ENCODE measurements at regions not wholly inside any gene's neighbourhood (a gene's known extent, or its start where the extent isn't known, plus 50 kb on each side); places are given as distances from the start of the nearest gene placed in this dataset.

DNA sequence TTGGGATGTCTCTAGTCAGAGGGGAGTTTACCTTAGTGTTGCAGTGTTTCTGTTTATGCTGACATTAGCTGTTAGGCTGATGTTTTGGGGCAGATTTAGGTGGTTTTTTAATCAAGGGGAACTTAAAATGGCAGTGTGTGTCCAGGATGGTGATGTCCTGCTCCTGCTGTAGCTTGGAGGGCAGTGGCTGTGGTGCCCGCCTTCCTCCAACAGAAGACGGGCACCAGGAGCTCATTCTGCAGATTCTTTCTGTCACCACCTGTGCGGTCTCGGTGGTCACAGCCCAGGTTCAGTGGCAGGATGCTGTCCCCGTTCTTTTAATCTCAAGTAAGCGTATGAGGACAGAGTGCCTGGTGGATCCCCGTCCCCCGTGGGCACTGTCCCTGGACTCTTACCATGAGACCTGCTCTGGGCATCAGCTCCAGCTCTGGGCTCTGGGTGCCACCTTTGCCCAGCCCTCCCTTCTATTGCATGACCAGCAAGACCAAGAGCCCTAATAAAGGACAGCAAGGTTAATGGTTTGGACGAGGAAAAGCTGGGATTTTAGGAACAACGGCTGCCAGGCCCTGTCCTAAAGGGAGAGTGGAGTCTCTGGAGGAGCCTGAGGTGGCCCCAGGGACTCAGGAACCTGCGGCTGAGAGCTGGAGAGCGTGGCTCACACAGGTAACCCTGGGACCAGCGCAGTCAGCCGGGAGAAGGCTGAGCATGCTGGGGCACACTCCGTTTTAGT lies 217.3 kb downstream of the ERMARD start:
- no peak for TF ChIP-seq ZNF423 (CRISPR knock-in tag; IDR thresholded peaks at IDR 0.05)
- TF ChIP-seq, protein P1, sequence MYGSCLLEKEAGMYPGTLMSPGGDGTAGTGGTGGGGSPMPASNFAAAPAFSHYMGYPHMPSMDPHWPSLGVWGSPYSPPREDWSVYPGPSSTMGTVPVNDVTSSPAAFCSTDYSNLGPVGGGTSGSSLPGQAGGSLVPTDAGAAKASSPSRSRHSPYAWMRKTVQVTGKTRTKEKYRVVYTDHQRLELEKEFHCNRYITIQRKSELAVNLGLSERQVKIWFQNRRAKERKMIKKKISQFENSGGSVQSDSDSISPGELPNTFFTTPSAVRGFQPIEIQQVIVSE (CRISPR knock-in tag; IDR thresholded peaks at IDR 0.05; ENCODE audit: borderline replicate concordance) = no peak
- TF ChIP-seq ZNF671 (CRISPR knock-in tag; IDR thresholded peaks at IDR 0.05) = no peak
- no peak for TF ChIP-seq ZNF232 (CRISPR knock-in tag; IDR thresholded peaks at IDR 0.05)
- TF ChIP-seq RELA (CRISPR knock-in tag; IDR thresholded peaks at IDR 0.05; ENCODE audit: borderline replicate concordance) = no peak
- POLR2A ChIA-PET = no interaction called here
- CTCF ChIA-PET = no interaction called here

DNA sequence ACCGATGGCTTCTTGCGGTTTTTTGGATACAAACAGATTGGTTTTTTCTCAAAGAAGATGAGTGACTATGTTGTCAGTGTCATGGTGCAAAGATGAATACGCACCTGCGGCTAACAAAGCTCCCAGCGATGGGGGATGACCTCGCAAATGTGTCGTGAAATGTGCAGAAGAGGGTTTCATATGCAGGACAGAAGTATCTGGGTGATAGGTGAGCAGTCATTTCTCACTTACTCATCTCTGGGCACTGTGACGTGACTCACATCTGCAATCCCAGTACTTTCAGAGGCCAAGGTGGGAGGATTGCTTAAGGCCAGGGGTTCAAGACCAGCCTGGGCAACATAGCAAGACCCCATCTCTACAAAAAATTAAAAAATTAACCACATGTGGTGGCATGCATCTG lies 216.3 kb downstream of the ERMARD start:
- Mint-ChIP-seq H3K27ac (no peak overlapping the region), H3K4me1 (0 out of 2 replicates have a peak, but pooled peaks cover 3% of the 10 kb centered on the region), H3K4me3 (no peak overlapping the region), H3K27me3 (ENCODE audit: low read depth) (peaks cover 3% of the 10 kb centered on the region; the same call in 1 of the 2 replicates), H3K9me3 (peaks cover 12% of the 10 kb centered on the region), H3K36me3 (peaks cover 12% of the 10 kb centered on the region)
- CTCF ChIA-PET = no interaction called here
- POLR2A ChIA-PET = no interaction called here
- ATAC-seq (no peak), DNase-seq (ENCODE audit: low spot score) (no peak)
- TF ChIP-seq CBFB (CRISPR knock-in tag; IDR thresholded peaks at IDR 0.05; ENCODE audit: low read depth) = no peak
- TF ChIP-seq MXD4 (CRISPR knock-in tag; IDR thresholded peaks at IDR 0.05; ENCODE audit: borderline replicate concordance) = no peak
- TF ChIP-seq NR3C1 (CRISPR knock-in tag; conservative IDR thresholded peaks at IDR 0.05; ENCODE audit: low read depth) = no peak
- no peak for TF ChIP-seq ESRRA (CRISPR knock-in tag; IDR thresholded peaks at IDR 0.05; ENCODE audit: borderline replicate concordance)
- no peak for TF ChIP-seq SP1 (CRISPR knock-in tag; conservative IDR thresholded peaks at IDR 0.05)
- TF ChIP-seq ZNF396 (CRISPR knock-in tag; IDR thresholded peaks at IDR 0.05; ENCODE audit: borderline replicate concordance) = no peak
- no peak for TF ChIP-seq PRRX2 (CRISPR knock-in tag; IDR thresholded peaks at IDR 0.05)
- no peak for TF ChIP-seq ZNF423 (CRISPR knock-in tag; IDR thresholded peaks at IDR 0.05)
- TF ChIP-seq RELA (CRISPR knock-in tag; IDR thresholded peaks at IDR 0.05; ENCODE audit: borderline replicate concordance) = no peak
- TF ChIP-seq, protein P2, sequence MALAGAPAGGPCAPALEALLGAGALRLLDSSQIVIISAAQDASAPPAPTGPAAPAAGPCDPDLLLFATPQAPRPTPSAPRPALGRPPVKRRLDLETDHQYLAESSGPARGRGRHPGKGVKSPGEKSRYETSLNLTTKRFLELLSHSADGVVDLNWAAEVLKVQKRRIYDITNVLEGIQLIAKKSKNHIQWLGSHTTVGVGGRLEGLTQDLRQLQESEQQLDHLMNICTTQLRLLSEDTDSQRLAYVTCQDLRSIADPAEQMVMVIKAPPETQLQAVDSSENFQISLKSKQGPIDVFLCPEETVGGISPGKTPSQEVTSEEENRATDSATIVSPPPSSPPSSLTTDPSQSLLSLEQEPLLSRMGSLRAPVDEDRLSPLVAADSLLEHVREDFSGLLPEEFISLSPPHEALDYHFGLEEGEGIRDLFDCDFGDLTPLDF (CRISPR knock-in tag; IDR thresholded peaks at IDR 0.05) = no peak
- no peak for TF ChIP-seq EMX1 (CRISPR knock-in tag; IDR thresholded peaks at IDR 0.05)
- no peak for TF ChIP-seq TEAD1 (CRISPR knock-in tag; IDR thresholded peaks at IDR 0.05)

More for the DNA sequence above, 217.3 kb downstream of the ERMARD start:
- Mint-ChIP-seq H3K9me3 (peaks cover 12% of the 10 kb centered on the region), H3K27ac (no peak overlapping the region), H3K4me3 (no peak overlapping the region), H3K4me1 (0 out of 2 replicates have a peak, but pooled peaks cover 3% of the 10 kb centered on the region), H3K36me3 (peaks cover 12% of the 10 kb centered on the region), H3K27me3 (ENCODE audit: low read depth) (peaks cover 3% of the 10 kb centered on the region; the same call in 1 of the 2 replicates)
- ATAC-seq (no peak), DNase-seq (ENCODE audit: low spot score) (no peak)

DNA sequence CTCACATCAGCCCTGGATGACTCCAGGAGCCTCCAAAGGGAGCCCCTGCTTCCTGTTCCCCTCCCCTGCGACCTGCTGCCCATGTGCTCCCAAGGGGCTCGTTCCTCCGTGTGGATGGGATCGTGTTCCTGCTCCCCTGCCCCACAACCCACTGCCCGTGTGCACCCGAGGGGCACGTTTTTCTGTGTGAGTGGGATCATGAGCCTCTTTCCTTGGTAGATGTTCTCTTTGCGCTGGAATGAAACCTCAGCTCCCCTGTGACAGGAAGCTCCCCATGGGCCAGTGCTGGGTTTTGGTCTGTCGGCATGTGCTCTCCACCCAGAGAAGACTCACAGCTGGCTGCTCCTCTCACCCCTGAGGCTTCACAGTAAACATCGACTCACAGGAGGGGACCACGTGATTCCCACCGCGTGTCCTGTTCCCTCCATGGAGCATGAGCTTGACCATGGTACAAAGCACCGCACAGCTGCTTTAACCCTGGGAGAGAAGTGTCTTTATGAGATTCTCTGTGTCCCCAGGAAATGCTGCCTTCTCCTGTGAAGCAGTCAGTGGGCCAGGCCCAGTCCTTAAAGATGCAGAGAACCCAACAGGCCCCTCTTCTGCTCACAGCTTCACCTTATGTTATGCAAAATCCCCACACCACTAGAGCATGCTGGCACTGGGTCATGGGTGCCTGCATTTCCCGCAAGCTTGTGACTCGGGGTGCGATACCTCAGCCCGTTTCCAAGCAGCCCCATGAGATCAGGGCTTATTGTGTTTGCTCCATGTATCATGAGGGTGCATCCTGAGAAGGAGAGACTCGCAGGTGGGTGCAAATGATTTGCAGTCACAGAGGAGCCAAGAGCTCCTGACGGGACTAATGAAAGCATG lies 215.1 kb downstream of the ERMARD start:
- no peak overlapping the region for H3K27ac Mint-ChIP-seq
- ATAC-seq (no peak), DNase-seq (ENCODE audit: low spot score) (no peak)
- 0 out of 2 replicates have a peak, but pooled peaks cover 3% of the 10 kb centered on the region for H3K4me1 Mint-ChIP-seq
- no peak for TF ChIP-seq CBFB (CRISPR knock-in tag; IDR thresholded peaks at IDR 0.05; ENCODE audit: low read depth)
- TF ChIP-seq, protein P3, sequence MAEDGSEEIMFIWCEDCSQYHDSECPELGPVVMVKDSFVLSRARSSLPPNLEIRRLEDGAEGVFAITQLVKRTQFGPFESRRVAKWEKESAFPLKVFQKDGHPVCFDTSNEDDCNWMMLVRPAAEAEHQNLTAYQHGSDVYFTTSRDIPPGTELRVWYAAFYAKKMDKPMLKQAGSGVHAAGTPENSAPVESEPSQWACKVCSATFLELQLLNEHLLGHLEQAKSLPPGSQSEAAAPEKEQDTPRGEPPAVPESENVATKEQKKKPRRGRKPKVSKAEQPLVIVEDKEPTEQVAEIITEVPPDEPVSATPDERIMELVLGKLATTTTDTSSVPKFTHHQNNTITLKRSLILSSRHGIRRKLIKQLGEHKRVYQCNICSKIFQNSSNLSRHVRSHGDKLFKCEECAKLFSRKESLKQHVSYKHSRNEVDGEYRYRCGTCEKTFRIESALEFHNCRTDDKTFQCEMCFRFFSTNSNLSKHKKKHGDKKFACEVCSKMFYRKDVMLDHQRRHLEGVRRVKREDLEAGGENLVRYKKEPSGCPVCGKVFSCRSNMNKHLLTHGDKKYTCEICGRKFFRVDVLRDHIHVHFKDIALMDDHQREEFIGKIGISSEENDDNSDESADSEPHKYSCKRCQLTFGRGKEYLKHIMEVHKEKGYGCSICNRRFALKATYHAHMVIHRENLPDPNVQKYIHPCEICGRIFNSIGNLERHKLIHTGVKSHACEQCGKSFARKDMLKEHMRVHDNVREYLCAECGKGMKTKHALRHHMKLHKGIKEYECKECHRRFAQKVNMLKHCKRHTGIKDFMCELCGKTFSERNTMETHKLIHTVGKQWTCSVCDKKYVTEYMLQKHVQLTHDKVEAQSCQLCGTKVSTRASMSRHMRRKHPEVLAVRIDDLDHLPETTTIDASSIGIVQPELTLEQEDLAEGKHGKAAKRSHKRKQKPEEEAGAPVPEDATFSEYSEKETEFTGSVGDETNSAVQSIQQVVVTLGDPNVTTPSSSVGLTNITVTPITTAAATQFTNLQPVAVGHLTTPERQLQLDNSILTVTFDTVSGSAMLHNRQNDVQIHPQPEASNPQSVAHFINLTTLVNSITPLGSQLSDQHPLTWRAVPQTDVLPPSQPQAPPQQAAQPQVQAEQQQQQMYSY (CRISPR knock-in tag; IDR thresholded peaks at IDR 0.05) = no peak
- peaks cover 12% of the 10 kb centered on the region for H3K36me3 Mint-ChIP-seq
- H3K27me3 Mint-ChIP-seq (ENCODE audit: low read depth) = peaks cover 7% of the 10 kb centered on the region
- no peak overlapping the region for H3K4me3 Mint-ChIP-seq
- ChIA-PET POLR2A (no interaction called here), CTCF (interaction anchor here (1.6 kb wide), 1 partner anchor 135 kb away, joined by 3 read pairs; no protein-coding TSS in a partner anchor)
- peaks cover 12% of the 10 kb centered on the region for H3K9me3 Mint-ChIP-seq

All from WTC11 (cell line).